T-helper 2 cell (primary cell): ENCODE measurements at regions not wholly inside any gene's neighbourhood (a gene's known extent, or its start where the extent isn't known, plus 50 kb on each side); places are given as distances from the start of the nearest gene placed in this dataset.

Source experiments
- DNase-seq, 5 experiments: peaks; one replicate each; pipeline versions ENCODE4 v3.0.0 to v3.0.0-alpha.2; 2012 to 2022

GRCh38 chr5:3891113-3891512 is 295.5 kb downstream of the IRX1 start:
- DNase-seq, result no peak

- DNase-seq, result no peak
Observed at GRCh38 chr5:3893527-3893926, 297.9 kb downstream of the IRX1 start.

GRCh38 chr5:3893975-3894374 is 298.3 kb downstream of the IRX1 start:
- DNase-seq, result no peak

- no peak for DNase-seq
Observed at GRCh38 chr5:3896098-3896497, 300.5 kb downstream of the IRX1 start.

GRCh38 chr5:3899093-3899492 is 303.5 kb downstream of the IRX1 start:
- no peak for DNase-seq

GRCh38 chr5:3904584-3904983 is 309.0 kb downstream of the IRX1 start:
- DNase-seq, result no peak

- DNase-seq, result no peak
Observed at GRCh38 chr5:3905031-3905430, 309.4 kb downstream of the IRX1 start.

GRCh38 chr5:3905521-3905920 is 309.9 kb downstream of the IRX1 start:
- DNase-seq, result no peak

- no peak for DNase-seq
Observed at GRCh38 chr5:3911111-3911510, 315.5 kb downstream of the IRX1 start.

- DNase-seq, result no peak
Observed at GRCh38 chr5:3911773-3912172, 316.1 kb downstream of the IRX1 start.

- no peak for DNase-seq
Observed at GRCh38 chr5:3912790-3913189, 317.2 kb downstream of the IRX1 start.

GRCh38 chr5:3913279-3913678 is 317.6 kb downstream of the IRX1 start:
- no peak for DNase-seq

- no peak for DNase-seq
Observed at GRCh38 chr5:3925022-3925421, 329.4 kb downstream of the IRX1 start.

GRCh38 chr5:3925935-3926334 is 330.3 kb downstream of the IRX1 start:
- DNase-seq, result no peak

- DNase-seq, result no peak
Observed at GRCh38 chr5:3929799-3930198, 334.2 kb downstream of the IRX1 start.

GRCh38 chr5:3931976-3932375 is 336.3 kb downstream of the IRX1 start:
- DNase-seq, result no peak

GRCh38 chr5:3933536-3933935 is 337.9 kb downstream of the IRX1 start:
- DNase-seq, result no peak

- no peak for DNase-seq
Observed at GRCh38 chr5:3933966-3934365, 338.3 kb downstream of the IRX1 start.

- no peak for DNase-seq
Observed at GRCh38 chr5:3943859-3944258, 348.2 kb downstream of the IRX1 start.

- no peak for DNase-seq
Observed at GRCh38 chr5:3944930-3945329, 349.3 kb downstream of the IRX1 start.

- DNase-seq, result no peak
Observed at GRCh38 chr5:3948838-3949237, 353.2 kb downstream of the IRX1 start.

GRCh38 chr5:3954199-3954598 is 358.6 kb downstream of the IRX1 start:
- peak in 1 of 5 experiments; percentile 6 for DNase-seq

- DNase-seq, result no peak
Observed at GRCh38 chr5:3954633-3955032, 359.0 kb downstream of the IRX1 start.

GRCh38 chr5:3957658-3958057 is 362.0 kb downstream of the IRX1 start:
- DNase-seq, result no peak

GRCh38 chr5:3958389-3958788 is 362.8 kb downstream of the IRX1 start:
- no peak for DNase-seq

- no peak for DNase-seq
Observed at GRCh38 chr5:3962113-3962512, 366.5 kb downstream of the IRX1 start.
